ENCODE measurements at regions not wholly inside any gene's neighbourhood (a gene's known extent, or its start where the extent isn't known, plus 50 kb on each side); places are given as distances from the start of the nearest gene placed in this dataset.

DNA sequence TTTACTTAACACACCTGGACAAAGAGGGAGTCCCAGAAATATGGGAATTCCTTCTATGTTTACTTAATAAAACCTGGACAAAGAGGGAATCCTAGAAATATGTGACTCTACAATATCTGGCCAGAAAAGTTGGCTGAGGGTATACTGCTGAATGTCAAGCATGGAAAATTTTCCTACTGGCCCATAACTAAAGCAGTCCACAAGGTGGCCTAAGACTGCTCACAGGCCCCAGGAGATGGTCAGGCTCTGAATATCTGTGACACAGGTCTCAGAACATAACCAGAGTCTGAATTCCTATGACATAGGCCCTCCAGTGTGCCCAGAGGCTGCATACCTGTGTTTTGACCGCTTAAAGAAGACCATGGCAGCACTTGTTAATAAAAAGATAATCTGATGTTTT is 578.2 kb upstream of the NRSN1 start:
- TF ChIP-seq, protein P1, sequence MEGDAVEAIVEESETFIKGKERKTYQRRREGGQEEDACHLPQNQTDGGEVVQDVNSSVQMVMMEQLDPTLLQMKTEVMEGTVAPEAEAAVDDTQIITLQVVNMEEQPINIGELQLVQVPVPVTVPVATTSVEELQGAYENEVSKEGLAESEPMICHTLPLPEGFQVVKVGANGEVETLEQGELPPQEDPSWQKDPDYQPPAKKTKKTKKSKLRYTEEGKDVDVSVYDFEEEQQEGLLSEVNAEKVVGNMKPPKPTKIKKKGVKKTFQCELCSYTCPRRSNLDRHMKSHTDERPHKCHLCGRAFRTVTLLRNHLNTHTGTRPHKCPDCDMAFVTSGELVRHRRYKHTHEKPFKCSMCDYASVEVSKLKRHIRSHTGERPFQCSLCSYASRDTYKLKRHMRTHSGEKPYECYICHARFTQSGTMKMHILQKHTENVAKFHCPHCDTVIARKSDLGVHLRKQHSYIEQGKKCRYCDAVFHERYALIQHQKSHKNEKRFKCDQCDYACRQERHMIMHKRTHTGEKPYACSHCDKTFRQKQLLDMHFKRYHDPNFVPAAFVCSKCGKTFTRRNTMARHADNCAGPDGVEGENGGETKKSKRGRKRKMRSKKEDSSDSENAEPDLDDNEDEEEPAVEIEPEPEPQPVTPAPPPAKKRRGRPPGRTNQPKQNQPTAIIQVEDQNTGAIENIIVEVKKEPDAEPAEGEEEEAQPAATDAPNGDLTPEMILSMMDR (IDR thresholded peaks at IDR 0.05; ENCODE audit: borderline replicate concordance, extremely low read depth, low read length, poor library complexity, severe bottlenecking), result no peak
- TF ChIP-seq EZH2 (IDR thresholded peaks at IDR 0.05; ENCODE audit: borderline replicate concordance, low read depth, low read length, severe bottlenecking), result no peak

All from DND-41 (cell line).